ENCODE measurements at regions not wholly inside any gene's neighbourhood (a gene's known extent, or its start where the extent isn't known, plus 50 kb on each side); places are given as distances from the start of the nearest gene placed in this dataset.

GRCh38 chr5:58326022-58326421 is 133.9 kb downstream of the PLK2 start:
- Histone ChIP-seq H3K4me1 (ENCODE audit: control insufficient read depth, extremely low read depth, insufficient read depth, low read length) (peaks cover 7% of the 10 kb centered on the region), H3K9me1 (ENCODE audit: control insufficient read depth, extremely low read depth, insufficient read depth, low read length) (no peaks in the 10 kb centered on the region), H3K9ac (ENCODE audit: control insufficient read depth, extremely low read depth, insufficient read depth, low read length) (no peak overlapping the region), H3K27ac (ENCODE audit: control insufficient read depth, insufficient read depth, low read length) (no peak overlapping the region), H3K4me2 (ENCODE audit: control insufficient read depth, extremely low read depth, insufficient read depth, low read depth, low read length) (no peak overlapping the region), H3K4me3 (ENCODE audit: control insufficient read depth in 2 of 3, extremely low read depth in 1 of 3, insufficient read depth in 2 of 3, low read depth in 1 of 3, low read length in 3 of 3) (no peak overlapping the region), H3K79me2 (ENCODE audit: control insufficient read depth, insufficient read depth, low read length) (no peaks in the 10 kb centered on the region), H2AFZ (ENCODE audit: control insufficient read depth, low read length) (no peak overlapping the region), H3K9me3 (ENCODE audit: control insufficient read depth, low read depth, low read length) (no peaks in the 10 kb centered on the region), H3K27me3 (ENCODE audit: control insufficient read depth, extremely low read depth, insufficient read depth, low read length) (no peaks in the 10 kb centered on the region), H4K20me1 (ENCODE audit: control insufficient read depth, extremely low read depth, insufficient read depth, low read length) (no peaks in the 10 kb centered on the region), H3K36me3 (ENCODE audit: control insufficient read depth in 2 of 2, extremely low read depth in 1 of 2, insufficient read depth in 2 of 2, low read length in 2 of 2) (no peaks in the 10 kb centered on the region)
- TF ChIP-seq CTCF (optimal IDR thresholded peaks at IDR 0.05 in 1 of 3, IDR thresholded peaks at IDR 0.05 in 1 of 3, conservative IDR thresholded peaks at IDR 0.05 in 1 of 3; ENCODE audit: extremely low read depth in 1 of 3, insufficient read depth in 2 of 3, low read length in 3 of 3) (no peak), EZH2 (IDR thresholded peaks at IDR 0.05; ENCODE audit: low read length) (no peak)
- FAIRE-seq (no peak), DNase-seq (ENCODE audit: low read depth, low spot score) (no peak)
- dilution Hi-C loops (cut with MboI; ENCODE audit: extremely low pct_ligation_motif_present, low sequenced_read_pairs): no loop called here

- Histone ChIP-seq H3K4me3 (ENCODE audit: control insufficient read depth in 2 of 3, extremely low read depth in 1 of 3, insufficient read depth in 2 of 3, low read depth in 1 of 3, low read length in 3 of 3) (no peak overlapping the region), H3K79me2 (ENCODE audit: control insufficient read depth, insufficient read depth, low read length) (no peaks in the 10 kb centered on the region), H3K9me3 (ENCODE audit: control insufficient read depth, low read depth, low read length) (no peaks in the 10 kb centered on the region), H3K4me2 (ENCODE audit: control insufficient read depth, extremely low read depth, insufficient read depth, low read depth, low read length) (no peak overlapping the region), H3K27ac (ENCODE audit: control insufficient read depth, insufficient read depth, low read length) (no peak overlapping the region), H3K27me3 (ENCODE audit: control insufficient read depth, extremely low read depth, insufficient read depth, low read length) (no peaks in the 10 kb centered on the region), H3K9ac (ENCODE audit: control insufficient read depth, extremely low read depth, insufficient read depth, low read length) (no peak overlapping the region), H3K36me3 (ENCODE audit: control insufficient read depth in 2 of 2, extremely low read depth in 1 of 2, insufficient read depth in 2 of 2, low read length in 2 of 2) (no peaks in the 10 kb centered on the region), H3K9me1 (ENCODE audit: control insufficient read depth, extremely low read depth, insufficient read depth, low read length) (no peaks in the 10 kb centered on the region), H3K4me1 (ENCODE audit: control insufficient read depth, extremely low read depth, insufficient read depth, low read length) (no peaks in the 10 kb centered on the region), H2AFZ (ENCODE audit: control insufficient read depth, low read length) (no peak overlapping the region), H4K20me1 (ENCODE audit: control insufficient read depth, extremely low read depth, insufficient read depth, low read length) (no peaks in the 10 kb centered on the region)
- no peak for DNase-seq (ENCODE audit: low read depth, low spot score)
- TF ChIP-seq EZH2 (IDR thresholded peaks at IDR 0.05; ENCODE audit: low read length): no peak
- no peak for TF ChIP-seq CTCF (optimal IDR thresholded peaks at IDR 0.05 in 1 of 3, IDR thresholded peaks at IDR 0.05 in 1 of 3, conservative IDR thresholded peaks at IDR 0.05 in 1 of 3; ENCODE audit: extremely low read depth in 1 of 3, insufficient read depth in 2 of 3, low read length in 3 of 3)
- dilution Hi-C loops (cut with MboI; ENCODE audit: extremely low pct_ligation_motif_present, low sequenced_read_pairs): no loop called here
- no peak for FAIRE-seq
These were observed 137.4 kb downstream of the PLK2 start for GRCh38 chr5:58322453-58322852.
